SKM-1 (cell line): ENCODE measurements at regions not wholly inside any gene's neighbourhood (a gene's known extent, or its start where the extent isn't known, plus 50 kb on each side); places are given as distances from the start of the nearest gene placed in this dataset.

Source experiments
- DNase-seq: peaks from one replicate; lab custom pipeline; 2025; ENCODE audit not compliant: unreplicated experiment; lab: John Stamatoyannopoulos, UW

DNA sequence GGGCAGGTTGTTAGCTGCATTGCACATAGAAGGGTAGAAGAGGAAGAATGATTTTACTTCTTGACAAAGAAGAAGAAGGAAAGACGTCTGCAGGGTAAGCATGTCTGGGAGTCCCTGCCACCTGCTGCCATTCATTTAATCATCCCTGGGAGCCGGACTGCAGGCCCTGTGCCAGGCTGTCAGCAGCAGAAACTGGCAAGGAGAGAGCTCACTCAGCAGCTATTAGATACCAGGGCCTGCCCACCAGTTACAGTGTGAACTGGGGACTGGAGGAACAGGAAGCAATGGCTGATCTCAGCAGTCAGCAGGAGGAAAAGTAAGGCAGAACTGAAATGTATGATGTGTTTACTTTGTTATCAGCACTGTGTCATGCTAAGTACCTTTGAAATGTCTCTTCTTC is 75.7 kb upstream of the C1orf87 start:
- no peak for DNase-seq

DNA sequence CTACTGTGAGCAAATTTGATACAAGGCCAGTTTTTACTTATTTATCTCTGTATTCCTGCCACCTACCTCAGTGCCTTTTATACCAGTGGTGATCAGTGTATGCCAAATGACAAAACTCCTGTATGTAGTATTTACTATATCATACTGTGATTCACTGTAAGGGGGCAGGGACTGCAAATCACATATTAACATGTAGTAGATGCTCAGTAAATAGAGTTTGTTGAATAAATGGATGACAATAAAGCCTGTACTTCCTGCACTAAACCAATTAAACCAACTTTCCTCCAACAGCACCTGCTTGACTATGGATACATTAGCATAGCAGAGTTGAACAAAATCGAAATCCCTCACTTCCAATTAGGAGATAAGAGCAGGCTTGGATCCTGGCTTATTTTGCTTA is 73.3 kb upstream of the C1orf87 start:
- no peak for DNase-seq

DNA sequence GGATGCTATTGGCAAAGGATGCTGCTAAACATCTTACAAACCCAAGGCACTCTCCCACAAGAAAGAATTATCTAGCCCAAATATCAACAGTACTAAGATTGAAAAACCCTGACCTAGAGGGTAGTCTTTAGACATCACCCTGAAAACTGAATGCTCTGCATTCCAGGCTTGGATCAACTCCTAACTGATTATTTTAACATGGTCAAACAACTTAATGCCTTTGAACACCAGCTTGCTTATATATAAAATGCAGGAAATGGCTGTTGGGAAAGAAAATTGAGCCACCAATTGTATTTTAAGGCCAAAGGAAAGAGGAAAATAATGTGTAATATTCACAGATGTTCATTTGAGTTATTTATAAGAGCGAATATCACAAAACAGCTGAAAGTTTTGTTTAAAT is 72.2 kb upstream of the C1orf87 start:
- no peak for DNase-seq

DNA sequence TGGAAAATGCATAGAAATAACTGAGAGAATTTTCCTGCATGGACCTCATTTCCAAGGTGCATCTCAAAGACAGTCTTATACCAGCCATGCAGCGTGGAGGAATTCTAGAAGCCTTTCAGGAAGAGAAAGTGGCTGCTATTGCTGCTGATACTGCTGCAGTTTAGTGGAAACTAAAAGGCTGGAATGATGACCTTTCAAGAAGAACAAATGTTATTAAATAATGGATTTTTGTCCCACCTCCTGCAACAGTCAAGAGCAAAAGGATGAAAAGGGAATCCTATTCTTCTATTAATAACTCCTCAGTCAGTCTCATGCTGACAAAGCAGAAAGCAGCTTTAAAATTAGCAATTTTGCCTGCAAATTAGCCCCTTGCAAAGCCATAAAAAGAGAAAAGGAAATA is 68.2 kb upstream of the C1orf87 start:
- DNase-seq = no peak

DNA sequence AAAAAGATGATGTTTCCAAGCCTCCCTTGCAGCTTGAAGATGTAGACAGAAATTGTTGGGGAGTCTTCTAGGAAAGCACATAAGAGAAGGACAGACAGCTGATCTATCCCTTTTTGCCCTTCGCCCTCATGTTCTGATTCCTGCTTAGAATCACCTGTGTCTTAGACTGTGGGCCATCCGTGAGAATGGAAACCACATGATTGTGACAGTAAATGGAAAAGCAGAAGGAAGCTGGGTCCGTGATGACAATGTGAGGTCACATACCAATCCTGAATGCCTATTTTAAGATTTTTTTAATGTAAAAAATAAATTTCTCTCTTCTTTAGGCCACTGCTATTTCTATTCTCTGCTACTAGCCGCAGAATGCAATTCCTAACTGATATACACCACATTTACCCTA is 67.7 kb upstream of the C1orf87 start:
- DNase-seq = no peak

DNA sequence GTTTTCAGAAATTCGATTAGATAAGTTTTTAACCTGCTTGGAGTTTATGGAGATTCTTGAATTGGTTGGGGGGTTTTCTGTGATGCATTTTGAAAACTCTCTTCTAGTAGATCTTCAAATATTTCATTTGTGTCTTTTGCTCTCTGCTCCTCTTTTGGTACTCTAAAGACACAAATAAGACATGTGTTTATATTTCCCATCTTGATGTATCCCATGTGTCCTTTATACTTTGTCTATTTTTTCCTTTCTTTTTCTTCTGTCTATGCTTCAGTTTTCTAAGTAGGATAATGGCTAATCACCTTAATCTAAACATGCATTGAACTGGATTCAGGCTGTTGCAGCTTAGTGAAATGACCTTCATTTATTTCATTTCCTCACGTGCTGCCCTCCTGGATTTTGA is 63.8 kb upstream of the C1orf87 start:
- no peak for DNase-seq

DNA sequence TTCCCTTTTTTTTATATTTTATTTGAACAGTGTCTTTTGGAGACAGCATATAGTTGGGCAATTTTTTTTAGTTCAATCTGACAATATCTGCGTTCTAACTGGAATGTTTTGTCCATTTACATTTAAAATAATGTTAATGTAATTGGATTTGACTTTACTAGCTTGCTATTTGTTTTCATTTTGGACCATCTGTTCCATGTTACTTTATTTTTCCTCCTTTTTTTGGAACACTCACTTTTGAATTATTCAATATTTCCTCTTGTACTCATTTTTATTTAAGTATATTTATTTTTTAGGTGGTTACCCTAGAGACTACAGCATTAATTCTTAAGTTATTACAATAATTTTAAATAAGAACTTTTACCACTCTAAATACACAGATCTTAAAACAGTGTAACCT is 62.8 kb upstream of the C1orf87 start:
- no peak for DNase-seq

DNA sequence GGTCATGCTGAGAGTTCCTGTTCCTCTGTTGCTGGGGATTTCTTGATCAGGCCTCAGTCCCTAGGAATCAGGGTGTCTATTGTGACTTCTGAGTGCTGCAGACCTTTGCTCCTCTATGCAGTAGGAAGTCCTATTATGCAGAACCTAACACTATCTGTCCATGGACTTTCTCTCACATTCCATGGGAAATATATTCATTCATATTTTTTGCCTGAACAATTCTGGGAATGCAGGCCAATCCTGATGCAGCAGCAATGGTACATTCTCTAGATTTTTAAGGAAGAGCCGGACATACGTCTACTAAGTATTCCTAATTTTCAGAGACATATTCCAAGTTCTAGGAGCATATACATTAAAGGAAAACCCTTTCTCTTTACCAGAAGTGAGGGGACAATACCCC is 61.1 kb upstream of the C1orf87 start:
- DNase-seq = no peak

DNA sequence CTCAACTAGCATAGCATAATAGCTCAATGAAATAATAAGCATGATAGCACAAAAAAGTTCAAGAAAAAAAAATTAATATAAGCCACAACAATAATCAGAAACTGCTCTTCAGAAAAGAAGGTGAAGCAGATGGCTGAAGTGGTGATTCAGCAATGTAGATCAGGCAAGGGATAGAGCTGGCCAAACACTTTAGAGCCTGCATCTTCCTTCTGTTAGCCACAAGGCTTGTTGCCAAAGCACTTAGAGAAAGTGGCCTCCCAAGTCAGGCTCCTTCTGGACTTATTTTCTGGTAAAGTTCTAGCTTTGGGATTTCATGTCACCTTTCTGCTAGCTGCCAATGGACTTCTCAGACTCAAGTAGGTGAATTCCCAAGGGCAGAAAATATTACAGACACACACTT is 60.3 kb upstream of the C1orf87 start:
- DNase-seq = no peak

DNA sequence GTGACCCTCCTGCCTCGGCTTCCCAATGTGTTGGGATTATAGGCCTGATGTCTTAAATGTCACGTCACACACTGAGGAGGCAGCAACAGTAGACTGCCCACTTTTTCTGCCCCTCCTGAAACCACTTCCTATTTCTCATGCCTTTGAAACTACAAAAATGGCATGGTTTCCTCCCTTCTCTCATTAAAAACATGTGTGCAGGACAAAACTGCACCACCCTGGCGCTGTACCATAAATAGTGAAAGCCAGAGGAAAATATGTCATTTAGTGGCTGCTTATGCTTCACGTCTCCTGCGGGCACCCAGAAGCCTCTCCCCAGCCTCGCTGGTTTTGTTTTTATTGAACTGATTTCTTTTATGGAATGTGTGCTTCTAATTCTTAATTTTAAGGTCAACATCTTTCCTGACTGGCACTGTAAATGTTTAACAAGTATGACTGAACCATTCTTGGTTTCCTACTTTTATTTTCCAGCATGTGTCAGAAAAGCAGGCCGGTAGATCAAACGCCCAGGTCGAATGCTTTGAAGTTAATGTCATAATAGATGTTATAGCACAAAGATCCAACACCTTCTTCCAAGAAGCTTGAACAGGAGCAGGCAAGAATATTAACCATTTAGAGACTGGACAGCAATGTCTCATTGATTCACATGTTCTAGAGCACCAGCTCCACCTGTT is 59.6 kb upstream of the C1orf87 start:
- no peak for DNase-seq

DNA sequence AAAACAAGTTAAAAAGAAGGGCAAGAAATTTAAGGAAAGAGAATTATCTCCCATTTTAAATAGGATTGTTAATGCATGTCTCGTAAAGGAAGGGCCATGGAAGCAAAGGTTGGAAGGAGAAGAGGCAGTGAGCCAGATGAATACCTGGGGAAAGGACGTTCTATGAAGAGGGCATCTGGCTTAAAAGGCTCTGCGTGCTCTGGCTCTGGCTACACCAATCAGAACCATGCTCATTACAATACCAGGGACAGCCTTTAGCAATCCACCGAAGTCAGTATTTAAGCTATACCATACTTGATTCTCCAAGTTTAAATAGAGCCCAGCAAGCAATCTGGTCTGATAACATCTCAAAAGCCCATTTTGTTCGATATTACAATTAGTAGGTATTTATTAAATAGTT is 58.5 kb upstream of the C1orf87 start:
- DNase-seq = no peak

DNA sequence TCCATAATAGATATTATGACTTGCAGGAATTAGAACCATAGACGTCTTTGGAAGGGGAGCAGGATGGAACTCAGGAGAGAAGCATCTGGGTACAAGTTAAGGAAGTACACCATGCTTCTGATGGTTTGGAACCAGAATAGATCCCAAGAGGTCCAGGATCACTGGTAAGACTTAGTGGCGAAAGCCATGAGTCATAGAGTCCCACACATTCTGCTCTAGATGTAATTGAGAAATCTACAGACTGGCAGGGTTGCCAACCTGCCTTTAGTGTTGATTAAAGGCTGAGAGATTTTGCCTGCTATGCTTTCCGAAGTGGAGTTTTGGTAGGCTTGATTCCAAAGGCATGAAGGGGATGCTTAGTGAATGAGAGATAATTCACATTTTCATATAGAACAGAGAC is 57.1 kb upstream of the C1orf87 start:
- no peak for DNase-seq

DNA sequence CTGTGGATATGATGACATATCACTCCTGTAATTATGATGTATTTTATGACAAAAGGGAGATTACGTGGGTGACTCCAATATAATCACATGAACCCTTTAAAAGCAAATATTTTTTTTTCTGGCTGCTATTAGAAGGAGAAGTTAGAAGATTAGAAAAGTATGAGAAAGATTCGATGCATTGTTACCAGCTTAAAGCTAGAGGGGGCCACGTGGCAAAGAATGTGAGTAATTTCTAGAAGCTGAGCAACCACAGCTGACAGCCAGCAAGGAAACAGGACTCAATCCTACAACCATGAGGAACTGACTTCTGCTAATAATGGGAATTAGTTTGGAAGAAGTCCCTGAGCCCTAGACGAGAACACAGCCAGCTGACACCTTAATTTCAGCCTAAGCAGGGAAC is 56.3 kb upstream of the C1orf87 start:
- DNase-seq = no peak

DNA sequence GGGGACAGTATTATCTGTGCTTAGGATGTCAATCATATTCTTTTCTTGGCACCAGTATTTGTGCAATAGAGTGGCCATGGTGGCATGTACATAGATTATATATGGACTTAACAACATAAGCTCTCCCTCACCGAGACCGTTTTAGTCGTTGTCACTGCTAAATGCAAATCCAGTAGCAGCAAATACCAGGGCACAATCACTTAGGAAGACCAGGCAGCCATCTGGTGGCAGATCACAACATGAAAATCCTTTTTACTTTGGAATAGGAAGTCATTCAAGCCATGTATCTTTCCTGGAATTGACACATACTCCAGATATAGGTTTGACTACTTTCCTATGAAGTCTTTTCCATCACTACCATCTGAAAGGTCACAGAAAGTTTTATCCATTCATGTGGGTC is 53.2 kb upstream of the C1orf87 start:
- DNase-seq = no peak
